ENCODE measurements at regions not wholly inside any gene's neighbourhood (a gene's known extent, or its start where the extent isn't known, plus 50 kb on each side); places are given as distances from the start of the nearest gene placed in this dataset.
A peak's percentile ranks its signal among the peaks of the same experiment; 100 is the strongest.

DNA sequence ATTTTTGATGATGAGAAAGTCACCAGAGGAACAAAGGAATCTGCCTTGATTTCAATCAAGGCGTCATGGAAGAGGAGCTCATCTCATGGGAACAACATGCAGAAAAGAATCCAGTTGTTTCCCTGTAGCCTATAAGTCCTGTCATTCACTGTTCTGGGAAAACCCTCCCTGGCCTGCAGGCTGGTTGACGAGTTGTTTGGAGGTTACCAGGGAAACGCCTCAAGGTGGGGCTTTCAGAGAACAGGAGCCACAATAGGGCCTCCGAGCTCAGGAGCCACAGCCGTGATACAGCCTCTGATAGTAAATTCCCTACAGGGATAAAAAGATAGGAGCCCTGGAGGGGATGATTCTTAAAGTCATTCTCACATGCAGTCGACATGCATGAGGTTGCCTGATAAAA, 135.2 kb downstream of the PSMG1 start (continued):
- TF ChIP-seq, protein P1, sequence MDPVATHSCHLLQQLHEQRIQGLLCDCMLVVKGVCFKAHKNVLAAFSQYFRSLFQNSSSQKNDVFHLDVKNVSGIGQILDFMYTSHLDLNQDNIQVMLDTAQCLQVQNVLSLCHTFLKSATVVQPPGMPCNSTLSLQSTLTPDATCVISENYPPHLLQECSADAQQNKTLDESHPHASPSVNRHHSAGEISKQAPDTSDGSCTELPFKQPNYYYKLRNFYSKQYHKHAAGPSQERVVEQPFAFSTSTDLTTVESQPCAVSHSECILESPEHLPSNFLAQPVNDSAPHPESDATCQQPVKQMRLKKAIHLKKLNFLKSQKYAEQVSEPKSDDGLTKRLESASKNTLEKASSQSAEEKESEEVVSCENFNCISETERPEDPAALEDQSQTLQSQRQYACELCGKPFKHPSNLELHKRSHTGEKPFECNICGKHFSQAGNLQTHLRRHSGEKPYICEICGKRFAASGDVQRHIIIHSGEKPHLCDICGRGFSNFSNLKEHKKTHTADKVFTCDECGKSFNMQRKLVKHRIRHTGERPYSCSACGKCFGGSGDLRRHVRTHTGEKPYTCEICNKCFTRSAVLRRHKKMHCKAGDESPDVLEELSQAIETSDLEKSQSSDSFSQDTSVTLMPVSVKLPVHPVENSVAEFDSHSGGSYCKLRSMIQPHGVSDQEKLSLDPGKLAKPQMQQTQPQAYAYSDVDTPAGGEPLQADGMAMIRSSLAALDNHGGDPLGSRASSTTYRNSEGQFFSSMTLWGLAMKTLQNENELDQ (tag by site-specific recombination; IDR thresholded peaks at IDR 0.05; ENCODE audit: low read depth) = no peak
- TF ChIP-seq ZNF585B (tag by site-specific recombination; IDR thresholded peaks at IDR 0.05) = peak; percentile 64
- no peak for TF ChIP-seq SCRT1 (tag by site-specific recombination; IDR thresholded peaks at IDR 0.05; ENCODE audit: borderline replicate concordance)
- TF ChIP-seq, protein P2, sequence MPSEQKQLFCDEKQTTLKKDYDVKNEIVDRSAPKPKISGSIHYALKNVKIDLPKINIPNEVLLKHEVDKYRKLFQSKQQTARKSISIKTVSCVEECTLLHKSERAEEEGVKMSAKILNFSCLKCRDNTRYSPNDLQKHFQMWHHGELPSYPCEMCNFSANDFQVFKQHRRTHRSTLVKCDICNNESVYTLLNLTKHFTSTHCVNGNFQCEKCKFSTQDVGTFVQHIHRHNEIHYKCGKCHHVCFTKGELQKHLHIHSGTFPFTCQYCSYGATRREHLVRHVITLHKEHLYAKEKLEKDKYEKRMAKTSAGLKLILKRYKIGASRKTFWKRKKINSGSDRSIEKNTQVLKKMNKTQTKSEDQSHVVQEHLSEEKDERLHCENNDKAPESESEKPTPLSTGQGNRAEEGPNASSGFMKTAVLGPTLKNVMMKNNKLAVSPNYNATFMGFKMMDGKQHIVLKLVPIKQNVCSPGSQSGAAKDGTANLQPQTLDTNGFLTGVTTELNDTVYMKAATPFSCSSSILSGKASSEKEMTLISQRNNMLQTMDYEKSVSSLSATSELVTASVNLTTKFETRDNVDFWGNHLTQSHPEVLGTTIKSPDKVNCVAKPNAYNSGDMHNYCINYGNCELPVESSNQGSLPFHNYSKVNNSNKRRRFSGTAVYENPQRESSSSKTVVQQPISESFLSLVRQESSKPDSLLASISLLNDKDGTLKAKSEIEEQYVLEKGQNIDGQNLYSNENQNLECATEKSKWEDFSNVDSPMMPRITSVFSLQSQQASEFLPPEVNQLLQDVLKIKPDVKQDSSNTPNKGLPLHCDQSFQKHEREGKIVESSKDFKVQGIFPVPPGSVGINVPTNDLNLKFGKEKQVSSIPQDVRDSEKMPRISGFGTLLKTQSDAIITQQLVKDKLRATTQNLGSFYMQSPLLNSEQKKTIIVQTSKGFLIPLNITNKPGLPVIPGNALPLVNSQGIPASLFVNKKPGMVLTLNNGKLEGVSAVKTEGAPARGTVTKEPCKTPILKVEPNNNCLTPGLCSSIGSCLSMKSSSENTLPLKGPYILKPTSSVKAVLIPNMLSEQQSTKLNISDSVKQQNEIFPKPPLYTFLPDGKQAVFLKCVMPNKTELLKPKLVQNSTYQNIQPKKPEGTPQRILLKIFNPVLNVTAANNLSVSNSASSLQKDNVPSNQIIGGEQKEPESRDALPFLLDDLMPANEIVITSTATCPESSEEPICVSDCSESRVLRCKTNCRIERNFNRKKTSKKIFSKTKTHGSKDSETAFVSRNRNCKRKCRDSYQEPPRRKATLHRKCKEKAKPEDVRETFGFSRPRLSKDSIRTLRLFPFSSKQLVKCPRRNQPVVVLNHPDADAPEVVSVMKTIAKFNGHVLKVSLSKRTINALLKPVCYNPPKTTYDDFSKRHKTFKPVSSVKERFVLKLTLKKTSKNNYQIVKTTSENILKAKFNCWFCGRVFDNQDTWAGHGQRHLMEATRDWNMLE (tag by site-specific recombination; conservative IDR thresholded peaks at IDR 0.05; ENCODE audit: low read depth) = no peak

DNA sequence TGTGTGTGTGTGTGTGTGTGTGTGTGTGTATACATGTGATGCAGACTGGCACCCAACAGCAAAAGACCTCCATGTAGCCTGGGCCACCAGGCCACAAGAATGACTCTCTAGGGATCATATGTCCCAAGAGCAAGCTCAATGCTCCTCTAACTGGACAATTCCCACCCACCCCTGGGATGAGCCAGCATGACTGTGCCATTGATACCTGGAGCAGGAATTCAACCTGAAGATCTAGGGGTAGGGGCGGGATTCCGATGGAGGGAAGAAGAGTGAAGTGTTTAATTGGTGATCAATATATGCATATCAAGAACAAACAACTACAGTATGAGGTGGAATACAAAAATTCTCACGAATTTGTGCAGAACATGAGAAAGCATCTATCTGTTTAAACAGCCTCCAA, 136.2 kb downstream of the PSMG1 start:
- CTCF ChIA-PET = interaction anchor here (1.7 kb wide), 1 partner anchor 9 kb away, joined by 7 read pairs; no protein-coding TSS in a partner anchor
- POLR2A ChIA-PET = interaction anchor here (0.6 to 0.7 kb wide), 3 partner anchors 13 to 503 kb away, joined by 3 to 7 read pairs (median 3); no protein-coding TSS in a partner anchor
- H3K27ac ChIP-seq (ENCODE audit: extremely low read depth, low read depth, low read length) = no peak overlapping the region

DNA sequence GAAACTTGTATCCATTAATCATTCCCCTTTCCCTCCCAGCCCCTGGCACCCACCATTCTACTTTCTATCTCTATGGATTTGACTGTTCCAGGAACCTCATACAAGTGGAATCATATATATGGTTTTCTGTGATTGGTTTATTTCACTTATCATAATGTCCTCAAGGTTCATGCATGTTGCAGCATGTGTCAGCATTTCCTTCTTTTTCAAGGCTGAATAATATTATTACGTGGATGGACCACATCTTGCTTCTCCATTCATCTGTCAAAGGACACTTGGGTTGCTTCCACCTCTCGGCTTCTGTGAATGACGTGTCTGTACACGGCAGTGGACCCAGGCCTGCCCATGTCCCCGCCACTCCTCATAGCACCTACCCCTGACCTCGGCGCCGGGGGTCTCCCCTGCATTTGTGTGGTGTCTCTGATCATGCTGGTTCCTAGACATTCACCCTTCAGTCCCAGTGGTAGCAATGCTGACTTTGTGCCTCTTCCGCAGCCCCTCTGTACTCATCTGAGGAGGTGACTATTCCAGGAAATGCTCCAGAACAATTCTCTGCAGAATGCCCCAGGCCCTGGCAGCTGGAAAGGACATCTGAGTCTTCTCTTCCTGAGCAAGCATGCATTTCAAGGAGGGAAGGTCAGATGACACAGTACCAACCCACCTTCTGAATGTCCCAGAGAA, 136.9 kb downstream of the PSMG1 start:
- Histone ChIP-seq H3K9me3 (ENCODE audit: control insufficient read depth, insufficient read depth, low read depth, low read length) (no peaks in the 10 kb centered on the region), H3K27ac (ENCODE audit: extremely low read depth, low read depth, low read length) (no peak overlapping the region), H3K4me1 (ENCODE audit: control insufficient read depth, insufficient read depth, low read length) (no peaks in the 10 kb centered on the region), H3K4me3 (ENCODE audit: low read depth, low read length) (no peak overlapping the region), H3K36me3 (ENCODE audit: control insufficient read depth in 2 of 2, insufficient read depth in 1 of 2, low read length in 2 of 2) (no peaks in the 10 kb centered on the region)
- POLR2A ChIA-PET = no interaction called here
- TF ChIP-seq ZSCAN30 (tag by site-specific recombination; IDR thresholded peaks at IDR 0.05) (no peak), KLF9 (tag by site-specific recombination; IDR thresholded peaks at IDR 0.05; ENCODE audit: low read depth) (no peak), ZFHX2 (tag by site-specific recombination; conservative IDR thresholded peaks at IDR 0.05) (no peak)
- TF ChIP-seq, protein P3, sequence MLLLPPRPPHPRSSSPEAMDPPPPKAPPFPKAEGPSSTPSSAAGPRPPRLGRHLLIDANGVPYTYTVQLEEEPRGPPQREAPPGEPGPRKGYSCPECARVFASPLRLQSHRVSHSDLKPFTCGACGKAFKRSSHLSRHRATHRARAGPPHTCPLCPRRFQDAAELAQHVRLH (tag by site-specific recombination; IDR thresholded peaks at IDR 0.05) = no peak
- TF ChIP-seq, protein P2 (tag by site-specific recombination; conservative IDR thresholded peaks at IDR 0.05; ENCODE audit: low read depth) = no peak
- CTCF ChIA-PET = interaction anchor here (0.6 kb wide), 1 partner anchor 91 kb away, joined by 4 read pairs; no protein-coding TSS in a partner anchor

More for the DNA sequence above, 136.2 kb downstream of the PSMG1 start:
- Histone ChIP-seq H3K4me1 (ENCODE audit: control insufficient read depth, insufficient read depth, low read length) (no peaks in the 10 kb centered on the region), H3K9me3 (ENCODE audit: control insufficient read depth, insufficient read depth, low read depth, low read length) (no peaks in the 10 kb centered on the region), H3K36me3 (ENCODE audit: control insufficient read depth in 2 of 2, insufficient read depth in 1 of 2, low read length in 2 of 2) (no peaks in the 10 kb centered on the region), H3K4me3 (ENCODE audit: low read depth, low read length) (no peak overlapping the region)
- no peak for TF ChIP-seq ZBTB1 (tag by site-specific recombination; IDR thresholded peaks at IDR 0.05)
- no peak for TF ChIP-seq ZNF660 (tag by site-specific recombination; IDR thresholded peaks at IDR 0.05)
- TF ChIP-seq ZNF404 (tag by site-specific recombination; IDR thresholded peaks at IDR 0.05) = no peak
